NCI-H2227 (cell line): ENCODE measurements at regions not wholly inside any gene's neighbourhood (a gene's known extent, or its start where the extent isn't known, plus 50 kb on each side); places are given as distances from the start of the nearest gene placed in this dataset.

ENCODE experiments used
- DNase-seq: peaks from one replicate; lab custom pipeline; 2025; ENCODE audit not compliant: unreplicated experiment; lab: John Stamatoyannopoulos, UW

DNA sequence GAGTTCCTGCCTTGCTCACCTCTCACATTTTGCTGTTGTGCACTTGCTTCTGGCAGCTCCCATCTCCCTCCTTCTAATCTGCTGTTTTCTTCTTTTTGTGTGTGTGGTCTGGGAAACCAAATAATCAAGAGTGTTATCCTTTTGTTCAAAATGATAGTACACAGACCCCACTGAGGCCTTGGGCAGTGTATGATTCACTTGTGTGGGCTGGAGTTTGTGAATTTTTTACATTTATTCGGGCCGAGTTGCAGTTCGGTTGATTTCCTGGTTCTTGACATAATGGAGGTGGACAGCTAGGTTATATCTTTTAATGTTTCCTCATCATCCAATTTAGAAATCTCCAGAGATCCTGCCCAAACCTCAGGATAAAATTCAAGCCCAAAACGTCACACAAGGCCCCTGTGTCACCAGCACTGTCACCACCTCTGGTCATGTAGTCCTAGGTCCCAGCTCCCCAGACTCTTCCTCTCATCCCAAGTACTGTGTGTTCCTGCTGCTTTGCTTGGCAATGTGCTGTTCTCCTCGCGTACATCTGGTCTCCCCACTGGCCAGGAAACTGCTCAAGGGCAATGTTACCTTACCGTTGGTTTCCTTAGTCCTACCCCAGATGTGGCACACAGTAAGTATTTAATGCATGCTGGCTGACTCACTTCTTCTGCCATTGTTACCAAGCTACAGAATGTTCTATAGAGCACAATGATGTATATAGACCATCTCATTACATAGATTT, 55.7 kb upstream of the PHACTR2 start:
- DNase-seq: no peak

DNA sequence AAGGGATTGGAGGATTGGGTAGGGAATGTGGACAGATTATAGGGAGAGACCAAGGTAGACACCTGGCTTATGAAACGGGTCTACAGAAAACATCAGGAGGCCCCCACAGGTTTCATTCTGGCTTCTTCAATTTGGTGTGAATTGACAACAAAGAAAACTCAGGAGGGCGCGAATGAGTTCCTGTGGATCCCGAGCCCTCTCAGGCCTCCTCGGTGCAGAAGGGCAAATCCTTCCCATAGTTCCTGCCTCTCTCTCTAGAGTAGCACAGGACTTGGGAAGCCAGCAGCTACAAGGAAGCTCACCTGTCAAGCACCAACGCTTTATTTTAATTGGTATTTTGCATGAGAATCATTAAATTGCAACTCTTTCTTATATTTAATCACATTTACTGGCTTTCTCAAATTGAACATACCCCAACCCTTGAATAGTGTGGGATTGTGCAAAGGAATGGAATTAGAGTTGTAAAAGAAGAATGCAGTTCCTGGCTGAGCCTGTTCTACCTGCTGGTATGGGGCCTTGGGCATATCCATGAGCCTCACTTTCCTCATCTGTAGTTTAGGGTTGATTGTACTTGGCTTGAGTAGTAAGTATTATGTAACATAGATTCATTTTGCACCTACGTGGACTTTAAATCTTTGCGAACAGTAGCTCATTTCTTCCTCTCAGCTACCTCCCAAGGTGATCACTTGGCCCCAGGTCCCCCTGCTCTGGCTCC, 56.4 kb upstream of the PHACTR2 start:
- no peak for DNase-seq

DNA sequence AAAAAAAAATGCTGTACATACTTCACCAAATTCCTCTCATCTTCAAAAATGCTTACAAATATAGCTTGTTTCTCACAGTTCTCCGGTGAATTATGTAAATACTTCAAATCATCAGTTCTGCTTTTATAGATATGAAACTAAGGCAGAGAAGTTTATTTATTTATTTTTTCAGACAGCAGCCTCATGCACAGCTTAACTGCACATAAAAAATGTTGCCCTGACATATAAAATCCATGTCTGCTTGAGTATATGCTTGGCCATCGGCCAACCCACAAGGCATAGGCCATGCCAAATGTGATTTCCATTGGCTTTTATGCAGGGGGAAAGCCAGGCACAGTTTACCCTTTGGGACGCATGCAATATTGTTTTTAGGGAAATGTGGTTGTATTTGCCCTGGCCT, 57.3 kb upstream of the PHACTR2 start:
- DNase-seq: no peak

DNA sequence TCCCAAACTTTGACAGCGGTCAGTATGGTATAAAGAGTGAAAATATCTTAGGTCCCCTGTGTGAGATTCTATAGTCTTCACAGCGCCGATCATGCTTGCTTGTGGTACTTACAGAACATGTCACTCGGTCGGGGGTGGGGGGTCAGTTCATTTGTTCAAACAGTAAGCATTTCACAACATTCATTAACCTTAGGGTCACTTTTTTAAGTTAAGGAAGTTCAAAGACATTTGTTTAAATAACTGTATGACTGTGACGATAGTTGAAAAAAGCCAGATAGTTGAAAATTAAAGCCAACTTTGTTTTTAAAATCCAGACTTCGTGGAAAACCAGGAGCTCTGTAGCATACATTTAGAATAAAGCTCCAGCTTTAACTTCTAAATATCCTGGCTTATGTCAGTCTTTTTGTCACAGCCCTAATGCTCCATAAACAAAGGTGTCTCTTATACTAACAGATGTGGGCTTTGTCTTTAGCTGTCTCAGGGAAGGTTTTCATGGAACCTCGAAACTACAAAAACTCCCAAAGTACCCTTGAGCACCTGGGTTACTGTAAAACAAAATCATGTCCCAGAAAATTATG, 57.9 kb upstream of the PHACTR2 start:
- no peak for DNase-seq

DNA sequence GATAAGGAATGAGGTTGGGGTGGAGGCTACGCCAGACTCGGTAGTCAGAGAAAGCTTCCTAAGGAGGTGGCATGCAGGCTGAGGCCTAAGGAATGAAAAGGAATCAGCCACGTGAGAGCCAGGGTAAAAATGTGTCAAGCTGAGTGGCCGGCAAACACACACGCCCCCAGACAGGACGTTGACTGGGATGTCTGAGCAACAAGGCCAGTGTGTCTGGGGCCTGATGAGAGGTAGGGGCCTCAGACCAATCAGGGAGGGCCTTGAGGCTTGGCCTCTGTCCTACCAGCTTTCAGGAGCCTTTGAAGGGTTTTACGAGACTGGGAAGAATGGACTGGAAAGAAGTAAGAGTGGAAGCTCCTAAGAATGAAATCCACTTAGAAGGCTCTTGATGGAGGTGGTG, 61.0 kb upstream of the PHACTR2 start:
- DNase-seq: no peak

DNA sequence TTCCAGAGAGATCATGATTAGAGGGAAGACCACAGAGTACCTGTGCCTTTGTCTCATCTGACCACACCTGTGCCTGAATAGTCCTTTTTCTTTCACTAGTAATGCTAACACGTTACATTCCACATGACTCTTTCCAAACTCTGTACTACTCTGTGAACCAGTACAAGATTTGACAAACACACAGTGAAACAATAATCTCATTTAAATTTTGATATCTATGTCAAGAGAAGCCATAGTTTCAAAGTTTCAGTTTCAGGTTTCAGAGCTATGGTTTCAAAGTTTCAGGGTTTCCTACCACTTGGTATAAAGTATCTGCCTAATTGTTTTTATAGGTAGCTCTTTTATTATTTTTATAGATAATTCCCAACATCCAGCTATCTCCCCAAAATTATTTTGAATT, 62.0 kb upstream of the PHACTR2 start:
- DNase-seq: no peak

DNA sequence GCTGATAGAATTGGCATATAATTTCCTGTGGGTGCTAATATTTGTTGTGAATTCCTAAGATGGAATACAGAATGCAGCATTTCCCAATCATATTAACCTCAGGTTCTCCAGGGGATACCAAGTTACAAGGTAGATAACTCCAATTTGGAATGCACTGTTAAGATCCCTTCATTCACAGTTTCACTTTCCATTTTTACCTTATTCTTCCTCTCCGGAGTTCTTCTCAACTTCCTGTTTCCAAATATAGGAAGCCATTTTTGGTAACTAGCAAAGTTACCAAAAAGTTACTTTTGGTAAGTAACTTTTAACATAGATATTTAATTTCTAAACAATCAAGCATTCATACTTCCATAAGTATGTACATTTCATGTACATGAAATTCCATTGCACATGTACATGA, 63.5 kb upstream of the PHACTR2 start:
- DNase-seq: no peak

DNA sequence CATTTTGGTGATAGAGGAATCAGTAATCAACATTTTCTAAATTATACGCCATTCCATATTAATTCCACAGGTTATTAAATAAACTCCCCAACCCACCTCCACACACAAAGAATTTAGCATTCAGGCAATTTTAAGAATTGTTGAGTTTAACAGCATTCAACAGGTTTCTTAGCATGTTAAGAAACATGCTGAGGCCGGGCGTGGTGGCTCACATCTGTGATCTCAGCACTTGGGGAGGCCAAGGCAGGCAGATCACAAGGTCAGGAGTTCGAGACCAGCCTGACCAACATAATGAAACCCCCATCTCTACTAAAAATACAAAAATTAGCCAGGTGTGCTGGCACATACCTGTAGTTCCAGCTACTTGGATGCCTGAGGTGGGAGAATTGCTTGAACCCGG, 64.0 kb upstream of the PHACTR2 start:
- no peak for DNase-seq

DNA sequence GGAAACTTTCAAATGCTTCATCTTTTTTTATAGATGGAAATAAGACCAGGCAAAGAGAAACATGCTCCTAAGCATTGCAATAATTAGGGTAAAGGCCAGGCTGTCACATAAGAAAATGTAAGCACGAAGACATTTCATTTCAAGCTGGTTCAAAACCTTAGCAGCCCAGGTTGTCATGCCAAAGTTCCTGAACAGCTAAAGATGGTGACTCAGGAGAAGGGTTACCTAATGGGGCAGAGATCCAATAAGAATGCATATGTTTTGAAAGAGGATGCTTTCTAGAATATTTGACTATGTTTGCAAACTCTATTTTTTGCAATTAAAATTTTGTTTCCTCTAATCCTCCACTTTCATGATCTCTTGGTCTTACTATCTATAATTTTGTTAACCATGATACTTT, 65.6 kb upstream of the PHACTR2 start:
- DNase-seq: no peak

DNA sequence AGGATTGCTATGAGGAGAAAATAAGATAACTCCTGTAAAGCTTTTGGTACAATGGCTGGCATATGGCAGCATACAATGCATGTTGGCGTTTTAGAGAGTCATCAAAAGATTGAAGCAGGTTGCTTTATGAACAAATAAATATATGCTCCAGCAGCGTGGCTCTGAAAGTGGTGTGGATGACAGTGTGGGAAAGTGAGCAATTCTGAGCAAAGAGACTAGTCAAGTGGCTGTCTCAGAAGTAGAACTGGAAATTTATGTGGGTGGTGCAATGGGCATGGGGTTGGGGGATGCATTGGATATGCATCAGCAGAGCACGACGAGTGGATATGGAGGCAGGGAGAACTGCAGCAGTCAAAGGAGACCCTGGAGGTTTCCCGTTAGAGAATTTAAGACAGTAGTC, 66.2 kb upstream of the PHACTR2 start:
- DNase-seq: no peak

DNA sequence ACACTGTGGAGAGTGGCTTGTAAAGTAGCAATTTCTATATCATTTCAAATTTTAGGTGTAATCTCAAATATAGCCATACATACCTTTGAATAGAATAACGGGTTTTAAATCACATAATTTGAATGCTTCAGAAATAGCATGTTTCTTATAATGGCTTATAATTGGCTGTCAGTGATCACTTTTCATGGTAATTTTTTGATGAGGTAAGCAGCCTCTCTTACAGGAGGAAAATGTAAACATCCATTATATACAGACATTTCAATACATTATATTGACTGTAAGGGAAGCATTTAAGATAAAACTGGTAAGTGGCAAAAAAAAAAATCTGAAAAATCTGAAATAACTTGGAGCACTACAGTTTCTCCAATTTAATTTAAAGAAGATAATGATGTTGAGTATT, 67.8 kb upstream of the PHACTR2 start:
- DNase-seq: no peak

DNA sequence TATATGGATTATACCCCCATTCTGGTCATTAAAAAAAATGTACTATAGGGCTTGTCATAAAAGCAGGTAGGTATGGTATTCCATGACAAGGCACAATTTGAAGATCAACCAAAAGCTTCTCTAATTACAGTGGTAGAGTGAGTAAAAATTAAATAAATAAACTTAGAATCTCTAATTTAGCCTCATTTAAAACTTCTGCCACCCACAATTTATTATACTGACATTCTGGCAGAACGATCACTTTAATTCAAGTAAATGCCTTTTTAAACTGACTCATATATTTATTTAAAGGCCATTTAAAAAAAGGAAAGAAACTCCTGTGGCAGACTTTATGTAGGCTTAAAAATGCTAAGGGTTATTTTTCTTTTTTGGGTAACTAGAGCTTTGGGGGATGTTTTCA, 68.3 kb upstream of the PHACTR2 start:
- DNase-seq: no peak

DNA sequence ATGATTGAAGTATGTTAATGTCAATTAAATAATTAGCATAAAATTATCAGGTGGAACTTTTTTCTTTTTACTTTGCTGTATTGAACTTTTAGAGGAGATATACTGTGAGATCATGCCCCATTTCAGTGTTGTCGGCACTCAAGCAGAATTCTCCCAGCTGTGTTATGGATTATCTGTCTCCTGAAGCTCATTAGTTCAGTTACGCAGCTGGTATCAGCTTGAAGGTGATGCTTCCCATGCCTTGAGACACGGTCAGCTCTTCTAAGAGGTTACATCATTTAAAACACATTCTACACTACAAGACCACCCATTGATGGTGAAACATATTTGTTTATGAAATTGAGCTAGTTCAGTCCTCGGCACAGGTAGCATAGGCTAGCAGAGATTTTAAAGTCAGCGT, 68.9 kb upstream of the PHACTR2 start:
- peak; percentile 2 for DNase-seq

DNA sequence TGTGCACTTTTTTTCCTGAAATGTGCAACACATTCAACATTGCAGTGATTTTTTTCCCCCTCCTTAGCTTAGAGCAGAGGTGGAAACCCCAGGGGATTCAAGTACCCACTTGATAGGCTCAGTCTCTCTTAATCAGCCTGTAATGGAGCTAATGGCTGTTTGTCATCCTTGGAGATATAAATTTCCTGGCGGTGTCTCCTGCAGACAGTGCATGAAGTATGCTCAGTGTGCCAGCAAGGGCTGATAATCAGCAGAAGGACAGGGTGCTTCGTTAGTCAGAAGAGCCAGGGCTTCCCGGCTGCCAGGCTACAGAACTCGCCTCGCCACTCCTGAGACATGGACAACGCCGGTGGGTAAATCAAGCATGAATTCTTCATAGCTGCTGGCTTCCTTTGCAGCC, 69.8 kb upstream of the PHACTR2 start:
- DNase-seq: peak; percentile 39

DNA sequence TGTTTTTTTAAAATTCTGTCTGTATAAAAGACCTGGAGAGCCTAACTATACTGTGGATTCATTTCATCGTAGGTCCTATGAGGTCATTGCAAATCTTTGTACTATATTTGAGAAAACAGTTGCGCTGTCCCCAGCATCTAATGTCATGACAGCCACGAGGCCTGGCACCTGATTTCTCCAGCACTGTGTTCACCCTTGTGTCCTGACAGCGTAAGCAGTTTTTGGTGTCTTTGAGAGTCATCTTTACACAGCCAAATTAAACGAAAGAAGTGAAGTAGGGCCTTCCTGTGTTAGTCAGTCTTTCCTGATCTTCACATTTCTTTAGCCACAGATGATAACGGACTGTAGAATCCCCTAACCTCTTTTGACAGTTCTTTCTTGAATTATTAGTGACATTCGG, 70.6 kb upstream of the PHACTR2 start:
- no peak for DNase-seq

DNA sequence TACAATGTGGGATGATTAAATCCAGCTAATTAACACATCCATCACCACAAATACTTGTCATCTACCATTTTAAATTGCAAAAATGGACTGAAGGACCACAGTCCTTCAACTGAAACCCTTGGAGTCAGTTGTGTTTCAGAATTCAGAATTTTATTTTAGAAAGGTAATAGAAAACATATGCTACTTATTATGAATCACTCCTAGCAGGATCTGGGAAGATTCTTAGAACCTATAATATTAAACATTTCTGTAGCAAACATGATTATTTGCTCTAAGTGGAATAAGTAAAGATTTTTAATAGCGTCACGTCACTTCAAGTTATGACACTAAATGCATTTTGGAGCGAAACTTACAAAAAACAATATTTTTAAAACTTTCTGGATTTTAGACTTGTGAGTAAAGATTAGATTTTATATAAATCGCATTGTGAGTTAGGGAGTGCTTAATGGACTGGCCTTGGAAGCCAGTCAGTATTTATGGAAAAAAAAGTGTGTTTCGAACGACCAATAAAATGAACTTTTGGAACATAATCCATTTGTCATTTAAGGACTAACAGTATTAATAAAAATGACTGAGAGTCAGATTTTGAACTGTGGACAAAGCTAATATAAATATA, 71.8 kb upstream of the PHACTR2 start:
- no peak for DNase-seq

DNA sequence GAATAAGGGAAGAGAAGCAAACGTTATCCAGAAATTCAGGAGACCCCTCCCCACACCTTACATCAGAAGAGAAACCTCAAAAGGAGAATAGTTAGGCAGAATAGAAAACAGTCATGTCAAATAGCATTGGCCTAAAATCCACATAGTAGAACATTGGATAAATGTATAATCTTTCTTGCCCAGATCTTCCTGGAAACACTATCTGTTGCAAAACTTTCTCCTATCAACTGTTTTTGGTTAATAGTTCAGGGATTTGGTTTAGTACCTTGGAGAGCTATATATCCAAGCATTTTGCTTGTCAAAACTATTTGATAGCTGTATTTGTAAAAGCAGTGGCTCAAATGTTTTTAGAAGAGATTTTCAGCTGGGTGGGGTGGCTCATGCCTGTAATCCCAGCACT, 74.3 kb upstream of the PHACTR2 start:
- no peak for DNase-seq

DNA sequence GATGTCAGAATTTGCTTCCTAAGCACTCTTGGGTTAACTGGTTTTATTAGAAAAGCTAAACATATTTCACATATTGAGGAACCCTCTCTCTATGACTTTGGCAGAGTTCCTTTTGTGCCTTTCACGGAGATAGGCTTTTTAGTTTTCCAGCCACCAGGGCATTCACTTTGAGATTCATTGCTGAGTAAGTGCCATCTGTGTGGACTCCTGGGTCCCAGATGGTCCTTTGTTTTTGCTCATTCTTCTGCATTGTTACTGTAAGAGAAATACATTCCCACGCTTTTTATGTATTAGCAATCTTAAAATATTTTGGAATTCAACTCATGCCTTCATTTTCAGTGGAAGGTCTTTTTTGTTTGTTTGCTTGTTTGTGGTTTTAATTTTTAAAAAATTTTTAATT, 76.3 kb upstream of the PHACTR2 start:
- DNase-seq: no peak

DNA sequence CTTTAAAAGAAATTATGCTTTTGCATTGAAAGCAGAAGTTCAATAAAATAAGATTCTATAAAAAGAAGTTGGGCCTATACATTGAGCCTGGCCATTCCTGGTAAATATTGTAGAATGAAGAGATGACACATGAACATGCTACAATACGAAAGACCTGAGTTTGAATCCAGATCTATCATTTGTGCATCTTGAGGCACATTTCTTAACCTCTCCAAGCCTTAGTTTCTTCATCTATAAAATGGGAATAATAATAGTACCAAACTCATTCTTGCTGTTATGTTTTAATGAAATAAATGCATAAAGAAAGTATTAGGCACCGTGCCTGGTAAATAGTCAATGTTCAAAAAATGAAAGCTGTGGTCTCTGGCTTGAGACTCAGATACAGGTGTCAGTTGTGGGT, 76.9 kb upstream of the PHACTR2 start:
- no peak for DNase-seq

DNA sequence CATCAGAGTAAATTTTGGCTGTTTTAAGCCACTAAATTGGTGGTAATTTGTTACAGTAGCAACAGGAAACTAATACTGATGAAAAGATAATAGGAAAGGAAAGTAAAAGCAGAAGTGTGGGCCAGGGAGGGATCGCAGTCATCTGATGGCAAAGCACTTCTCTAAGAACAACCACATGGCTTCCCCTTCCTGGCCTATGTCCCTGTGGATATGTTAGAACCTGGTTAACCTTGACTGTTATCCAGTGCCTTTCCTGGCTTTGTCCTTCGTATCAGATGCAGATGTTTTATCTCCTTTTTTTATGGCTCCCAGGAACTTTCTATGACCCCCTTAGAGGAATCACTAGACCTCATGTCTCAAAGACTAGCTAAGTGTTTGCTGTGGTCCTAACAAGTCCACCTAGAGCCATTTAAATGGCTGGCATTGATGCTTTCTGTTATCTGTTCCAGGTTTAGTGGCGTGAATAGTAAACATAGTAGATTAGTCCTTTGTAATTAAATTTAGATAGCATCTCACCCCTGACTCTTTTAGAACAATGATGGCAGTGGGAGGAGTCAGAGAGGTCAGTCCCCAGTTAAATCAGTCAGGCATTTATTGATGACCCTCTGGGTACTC, 79.2 kb upstream of the PHACTR2 start:
- DNase-seq: no peak

DNA sequence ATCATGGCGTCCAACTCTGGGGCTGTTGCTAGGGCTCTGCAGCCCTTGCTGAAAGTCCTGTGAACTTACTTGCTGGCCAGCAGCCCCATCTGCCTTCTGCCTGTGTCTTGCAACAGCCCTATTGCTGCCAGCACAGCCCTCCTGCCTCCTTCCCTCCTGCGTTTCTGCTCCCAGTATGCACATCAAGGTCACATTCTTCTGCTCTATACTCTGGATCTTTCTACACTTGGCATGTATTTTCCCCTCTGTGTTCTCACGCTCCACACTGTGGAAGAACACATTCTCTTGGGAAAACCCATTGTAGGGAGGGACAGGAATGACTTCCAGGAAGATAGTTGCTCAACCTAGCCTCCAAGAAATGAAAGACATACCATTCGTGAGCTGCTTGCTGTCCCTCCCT, 80.9 kb upstream of the PHACTR2 start:
- no peak for DNase-seq
